ENCODE measurements at regions not wholly inside any gene's neighbourhood (a gene's known extent, or its start where the extent isn't known, plus 50 kb on each side); places are given as distances from the start of the nearest gene placed in this dataset.

DNA sequence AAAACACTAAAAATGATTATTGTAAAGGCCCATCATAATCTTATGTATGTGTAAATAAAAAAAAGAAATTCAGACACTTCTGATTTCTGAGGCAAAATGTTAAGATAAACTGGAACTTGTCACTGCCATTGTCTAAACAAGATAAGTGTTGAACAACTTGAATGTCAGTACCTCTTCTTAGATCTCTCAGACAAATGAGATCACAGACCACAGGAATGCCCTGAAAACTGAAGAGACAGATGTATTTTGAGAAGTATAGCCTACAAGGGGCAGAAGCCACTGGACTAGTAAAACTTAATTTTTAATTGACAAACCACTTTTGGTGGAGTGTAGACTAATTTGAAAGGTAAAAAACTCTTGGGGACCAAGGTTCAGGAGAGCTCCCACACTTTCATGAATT, 375.5 kb upstream of the SLITRK5 start:
- no peak overlapping the region for H2BK120ac ChIP-seq (ENCODE audit: low read depth, low read length, poor library complexity, severe bottlenecking)
- H2BK20ac ChIP-seq (ENCODE audit: low read depth, low read length, poor library complexity, severe bottlenecking) = no peak overlapping the region
- no peaks in the 10 kb centered on the region; the same call in 1 of the 2 replicates for H3K4me1 ChIP-seq (ENCODE audit: insufficient read depth, low read length)
- no peaks in the 10 kb centered on the region for H3K36me3 Mint-ChIP-seq (ENCODE audit: insufficient read depth in 1 of 3, low read depth in 3 of 3)
- no peaks in the 10 kb centered on the region for H4K20me1 ChIP-seq (ENCODE audit: control insufficient read depth, insufficient read depth, insufficient read length)
- H2AFZ ChIP-seq (ENCODE audit: low read length) = no peak overlapping the region
- H3K56ac ChIP-seq (ENCODE audit: insufficient read length, low read depth, low read length) = no peak overlapping the region
- H3K18ac ChIP-seq (ENCODE audit: insufficient read length, low read depth, low read length) = no peak overlapping the region
- no peak overlapping the region for H4K8ac ChIP-seq (replicated peaks; ENCODE audit: insufficient read length, low read depth, low read length)
- H3K9me3 ChIP-seq (ENCODE audit: control insufficient read depth, low read depth, low read length) = no peaks in the 10 kb centered on the region
- no peak overlapping the region for H4K91ac ChIP-seq (ENCODE audit: insufficient read length, low read depth, low read length)
- no peaks in the 10 kb centered on the region for H3K79me2 ChIP-seq (ENCODE audit: insufficient read depth, low read length)
- H3K4me3 Mint-ChIP-seq = no peak overlapping the region
- no peak overlapping the region for H4K5ac ChIP-seq (ENCODE audit: insufficient read length, low read depth, low read length)
- no peak overlapping the region for H2BK15ac ChIP-seq (ENCODE audit: low read depth, low read length)
- H3K4ac ChIP-seq (ENCODE audit: low read depth, low read length) = no peak overlapping the region
- no peak overlapping the region for H3K23ac ChIP-seq (ENCODE audit: insufficient read length, low read depth, low read length)
- H2AK5ac ChIP-seq (ENCODE audit: insufficient read length, low read length) = no peak overlapping the region
- H3K14ac ChIP-seq (ENCODE audit: insufficient read depth, low read length) = no peak overlapping the region
- peaks cover 0 to 2% of the 10 kb centered on the region in 2 experiments; a peak in 1 of 4 replicates for H3K4me1 Mint-ChIP-seq
- DNase-seq = no peak
- H3K27ac ChIP-seq (ENCODE audit: insufficient read length, low read depth, low read length) = no peak overlapping the region
- no peak overlapping the region for H3K9ac ChIP-seq (ENCODE audit: extremely low read depth, insufficient read length, low read length)
- no peak overlapping the region for H3K27ac Mint-ChIP-seq
- no peaks in the 10 kb centered on the region for H3K27me3 ChIP-seq (ENCODE audit: insufficient read depth, low read length)
- no peak overlapping the region for H3T11ph ChIP-seq (ENCODE audit: low read length)
- no peaks in the 10 kb centered on the region for H3K9me3 Mint-ChIP-seq
- H2BK12ac ChIP-seq (ENCODE audit: insufficient read length, low read depth, low read length) = no peak overlapping the region
- H3K27me3 Mint-ChIP-seq (ENCODE audit: low read depth) = no peaks in the 10 kb centered on the region
- no peaks in the 10 kb centered on the region for H3K23me2 ChIP-seq (ENCODE audit: insufficient read length, low read depth, low read length, poor library complexity, severe bottlenecking)
- H2BK5ac ChIP-seq (ENCODE audit: insufficient read length, low read length) = no peak overlapping the region
- TF ChIP-seq, protein P1, sequence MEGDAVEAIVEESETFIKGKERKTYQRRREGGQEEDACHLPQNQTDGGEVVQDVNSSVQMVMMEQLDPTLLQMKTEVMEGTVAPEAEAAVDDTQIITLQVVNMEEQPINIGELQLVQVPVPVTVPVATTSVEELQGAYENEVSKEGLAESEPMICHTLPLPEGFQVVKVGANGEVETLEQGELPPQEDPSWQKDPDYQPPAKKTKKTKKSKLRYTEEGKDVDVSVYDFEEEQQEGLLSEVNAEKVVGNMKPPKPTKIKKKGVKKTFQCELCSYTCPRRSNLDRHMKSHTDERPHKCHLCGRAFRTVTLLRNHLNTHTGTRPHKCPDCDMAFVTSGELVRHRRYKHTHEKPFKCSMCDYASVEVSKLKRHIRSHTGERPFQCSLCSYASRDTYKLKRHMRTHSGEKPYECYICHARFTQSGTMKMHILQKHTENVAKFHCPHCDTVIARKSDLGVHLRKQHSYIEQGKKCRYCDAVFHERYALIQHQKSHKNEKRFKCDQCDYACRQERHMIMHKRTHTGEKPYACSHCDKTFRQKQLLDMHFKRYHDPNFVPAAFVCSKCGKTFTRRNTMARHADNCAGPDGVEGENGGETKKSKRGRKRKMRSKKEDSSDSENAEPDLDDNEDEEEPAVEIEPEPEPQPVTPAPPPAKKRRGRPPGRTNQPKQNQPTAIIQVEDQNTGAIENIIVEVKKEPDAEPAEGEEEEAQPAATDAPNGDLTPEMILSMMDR (conservative IDR thresholded peaks at IDR 0.05) = no peak
- H3K79me1 ChIP-seq (ENCODE audit: insufficient read depth, low read depth, low read length, poor library complexity, severe bottlenecking) = no peaks in the 10 kb centered on the region
- no peak overlapping the region for H3K4me2 ChIP-seq (ENCODE audit: insufficient read depth, insufficient read length, low read length)

All from H9 (cell line).